ENCODE measurements at regions not wholly inside any gene's neighbourhood (a gene's known extent, or its start where the extent isn't known, plus 50 kb on each side); places are given as distances from the start of the nearest gene placed in this dataset.

GRCh38 chr2:217065695-217066405, 206.0 kb upstream of the TNP1 start:
- ATAC-seq (ENCODE audit: insufficient read depth, low FRiP score) (peak; percentile 45), DNase-seq (peak in 2 of 3 donors; percentile 74 to 79)
- 56 to 60% methylated on average over 7 of the region's 7 CpGs for WGBS, 2 donors

GRCh38 chr2:217065012-217065290, 205.1 kb upstream of the TNP1 start:
- Histone ChIP-seq H3K27me3 (ENCODE audit: control insufficient read depth in 3 of 3, insufficient read depth in 3 of 3, low read length in 2 of 3) (no peaks in the 10 kb centered on the region), H3K36me3 (ENCODE audit: control insufficient read depth in 4 of 4, insufficient read depth in 4 of 4, low read length in 4 of 4) (no peaks in the 10 kb centered on the region), H3K9me3 (ENCODE audit: control insufficient read depth in 4 of 4, insufficient read depth in 3 of 4, low read length in 3 of 4) (peaks cover 0 to 9% (median 0%) of the 10 kb centered on the region in 4 donors), H3K4me3 (no peak overlapping the region), H3K4me1 (ENCODE audit: control insufficient read depth in 5 of 5, insufficient read depth in 5 of 5, low read length in 5 of 5) (peaks cover 0 to 10% (median 0%) of the 10 kb centered on the region in 5 donors), H3K9ac (ENCODE audit: insufficient read depth in 1 of 2, low read length in 2 of 2) (peak overlapping the region in 1 of 2 donors; percentile 34), H3K27ac (ENCODE audit: low read depth in 1 of 2, low read length in 1 of 2) (no peak overlapping the region)
- DNase-seq (no peak), ATAC-seq (ENCODE audit: insufficient read depth, low FRiP score) (no peak)
- WGBS, 2 donors: 65 to 73% methylated on average over 4 of the region's 4 CpGs
- no peak for TF ChIP-seq CTCF (IDR thresholded peaks at IDR 0.05; ENCODE audit: control extremely low read depth, extremely low read depth)

More at GRCh38 chr2:217065695-217066405, 206.0 kb upstream of the TNP1 start:
- Histone ChIP-seq H3K9ac (ENCODE audit: insufficient read depth in 1 of 2, low read length in 2 of 2) (no peak overlapping the region), H3K27ac (ENCODE audit: low read depth in 1 of 2, low read length in 1 of 2) (no peak overlapping the region), H3K4me3 (no peak overlapping the region), H3K27me3 (ENCODE audit: control insufficient read depth in 3 of 3, insufficient read depth in 3 of 3, low read length in 2 of 3) (no peaks in the 10 kb centered on the region), H3K4me1 (ENCODE audit: control insufficient read depth in 5 of 5, insufficient read depth in 5 of 5, low read length in 5 of 5) (peaks cover 0 to 10% (median 0%) of the 10 kb centered on the region in 5 donors), H3K36me3 (ENCODE audit: control insufficient read depth in 4 of 4, insufficient read depth in 4 of 4, low read length in 4 of 4) (no peaks in the 10 kb centered on the region), H3K9me3 (ENCODE audit: control insufficient read depth in 4 of 4, insufficient read depth in 3 of 4, low read length in 3 of 4) (peaks cover 0 to 9% (median 0%) of the 10 kb centered on the region in 4 donors)
- TF ChIP-seq CTCF (IDR thresholded peaks at IDR 0.05; ENCODE audit: control extremely low read depth, extremely low read depth): no peak

GRCh38 chr2:217064234-217065011, 204.6 kb upstream of the TNP1 start:
- ATAC-seq (ENCODE audit: insufficient read depth, low FRiP score) (no peak), DNase-seq (peak in 2 of 3 donors; percentile 24 to 38)
- TF ChIP-seq CTCF (IDR thresholded peaks at IDR 0.05; ENCODE audit: control extremely low read depth, extremely low read depth): no peak
- no peaks in the 10 kb centered on the region for H3K36me3 ChIP-seq (ENCODE audit: control insufficient read depth in 4 of 4, insufficient read depth in 4 of 4, low read length in 4 of 4)
- H3K9me3 ChIP-seq (ENCODE audit: control insufficient read depth in 4 of 4, insufficient read depth in 3 of 4, low read length in 3 of 4): peaks cover 0 to 8% (median 0%) of the 10 kb centered on the region in 4 donors
- 50 to 61% methylated on average over 16 of the region's 16 CpGs for WGBS, 2 donors
- H3K4me1 ChIP-seq (ENCODE audit: control insufficient read depth in 5 of 5, insufficient read depth in 5 of 5, low read length in 5 of 5): peaks cover 0 to 10% (median 0%) of the 10 kb centered on the region in 5 donors
- H3K27me3 ChIP-seq (ENCODE audit: control insufficient read depth in 3 of 3, insufficient read depth in 3 of 3, low read length in 2 of 3): no peaks in the 10 kb centered on the region
- no peak overlapping the region for H3K27ac ChIP-seq (ENCODE audit: low read depth in 1 of 2, low read length in 1 of 2)
- H3K9ac ChIP-seq (ENCODE audit: insufficient read depth in 1 of 2, low read length in 2 of 2): peak overlapping the region in 1 of 2 donors; percentile 34
- H3K4me3 ChIP-seq: no peak overlapping the region
